HG02623 (cell line): ENCODE measurements at regions not wholly inside any gene's neighbourhood (a gene's known extent, or its start where the extent isn't known, plus 50 kb on each side); places are given as distances from the start of the nearest gene placed in this dataset.
"Not testable (repeated sequence)": the region's sequence is repeated elsewhere in the genome, so short reads cannot be mapped to it uniquely, and the experiment has no call there.

ENCODE experiments used
- ATAC-seq: cut with Tn5 transposase; IDR thresholded peaks from one replicate; pipeline ENCODE4 v1.9.1; 2021; ENCODE audit warnings: moderate library complexity; ENCODE audit not compliant: unreplicated experiment

DNA sequence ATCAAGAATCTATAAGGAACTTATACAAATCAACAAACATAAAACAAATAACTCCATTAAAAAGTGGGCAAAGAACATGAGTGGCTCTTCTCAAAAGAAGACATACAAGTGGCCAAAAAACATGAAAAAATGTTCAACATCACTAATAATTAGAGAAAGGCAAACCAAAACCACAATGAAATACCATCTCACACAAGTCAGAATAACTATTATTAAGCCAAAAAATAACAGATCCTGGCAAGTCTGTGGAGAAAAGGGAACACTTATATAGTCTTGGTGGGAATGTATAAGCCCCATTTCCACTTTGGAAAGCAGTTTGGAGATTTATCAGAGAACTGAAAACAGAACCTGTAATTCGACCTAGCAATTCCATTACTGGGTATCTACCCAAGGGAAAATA lies 921.0 kb downstream of the KCNA4 start:
- ATAC-seq: no peak

- ATAC-seq: no peak
Measured at GRCh38 chr11:29093416-29094120, 923.3 kb downstream of the KCNA4 start.

DNA sequence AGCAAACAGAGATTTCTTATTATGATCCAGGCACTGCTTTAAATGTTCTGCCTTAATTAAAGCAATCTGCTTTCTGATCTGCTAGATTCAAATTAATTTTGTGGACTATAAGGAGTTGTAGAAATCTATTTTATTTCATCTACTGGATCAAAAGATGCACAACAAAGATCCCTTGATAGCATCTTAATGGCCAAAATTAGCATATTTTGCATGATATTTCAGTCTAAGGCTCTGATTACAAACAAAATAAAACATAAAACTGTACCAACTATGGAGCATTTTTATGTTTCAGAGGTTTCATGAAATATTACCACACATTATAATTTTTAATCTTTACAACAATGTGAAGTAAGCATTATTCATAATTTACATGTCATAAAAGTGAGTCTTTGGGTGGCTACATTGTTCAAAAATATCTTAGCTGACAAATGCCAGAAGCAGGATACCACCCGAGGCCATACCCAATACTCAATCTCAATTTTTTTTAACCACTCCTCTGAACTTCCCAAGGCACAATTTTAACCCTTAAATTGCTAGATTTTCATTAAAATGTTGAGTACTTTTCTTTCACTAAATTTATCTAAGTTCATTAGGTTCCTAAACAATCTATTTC lies 929.5 kb downstream of the KCNA4 start:
- no peak for ATAC-seq

DNA sequence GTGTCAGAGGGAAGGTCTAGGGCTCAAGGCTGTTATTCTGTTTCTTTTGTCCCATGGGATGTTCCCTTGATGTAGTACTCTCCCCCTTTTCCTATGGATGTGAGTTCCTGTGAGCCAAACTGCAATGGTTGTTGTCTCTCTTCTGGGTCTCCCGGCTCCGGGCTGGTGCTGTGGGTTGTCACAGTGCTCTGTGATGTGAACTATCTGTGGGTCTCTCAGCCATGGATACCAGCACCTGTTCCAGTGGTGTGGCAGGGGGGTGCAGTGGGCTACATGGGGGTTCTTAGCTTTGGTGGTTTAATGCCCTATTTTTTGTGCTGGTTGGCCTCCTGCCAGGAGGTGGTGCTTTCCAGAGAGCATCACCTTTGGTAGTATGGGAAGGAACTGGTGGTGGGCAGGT lies 941.1 kb downstream of the KCNA4 start:
- ATAC-seq: no peak

DNA sequence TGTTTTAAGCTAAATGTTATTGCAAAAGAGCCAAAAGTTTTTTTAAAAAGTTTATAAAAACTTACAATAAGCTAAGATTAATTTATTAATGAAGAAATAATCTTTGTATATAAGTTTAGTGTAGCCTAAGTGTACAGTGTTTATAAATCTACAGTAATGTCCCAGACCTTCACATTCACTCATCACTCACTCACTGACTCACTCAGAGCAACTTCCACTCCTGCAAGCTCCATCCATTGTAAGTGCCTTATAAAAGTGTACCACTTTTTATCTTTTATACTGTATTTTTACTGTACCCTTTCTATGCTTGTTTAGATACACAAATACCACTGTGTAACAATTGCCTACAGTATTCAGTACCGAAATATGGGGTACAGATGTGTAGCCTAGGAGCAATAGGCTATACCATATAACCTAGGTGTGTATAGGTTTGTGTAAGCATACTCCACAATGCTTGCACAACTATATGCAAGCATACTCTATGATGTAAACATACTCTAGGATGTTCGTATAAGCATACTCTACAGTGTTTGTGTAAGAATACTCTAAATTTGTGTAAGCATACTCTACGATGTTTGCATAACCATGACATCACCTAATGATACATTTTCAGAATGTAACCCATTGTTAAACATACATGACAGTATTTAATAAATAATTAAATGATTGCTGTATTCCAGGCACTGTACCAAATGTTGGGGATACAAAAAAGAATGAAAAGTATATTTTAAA lies 953.0 kb downstream of the KCNA4 start:
- no peak for ATAC-seq

- ATAC-seq: no peak
Measured at GRCh38 chr11:29061452-29061851, 953.3 kb downstream of the METTL15 start.

GRCh38 chr11:29056487-29056886 lies 948.3 kb downstream of the METTL15 start:
- not testable (repeated sequence) for ATAC-seq

- no peak for ATAC-seq
Measured at GRCh38 chr11:29051935-29052334, 943.7 kb downstream of the METTL15 start.

DNA sequence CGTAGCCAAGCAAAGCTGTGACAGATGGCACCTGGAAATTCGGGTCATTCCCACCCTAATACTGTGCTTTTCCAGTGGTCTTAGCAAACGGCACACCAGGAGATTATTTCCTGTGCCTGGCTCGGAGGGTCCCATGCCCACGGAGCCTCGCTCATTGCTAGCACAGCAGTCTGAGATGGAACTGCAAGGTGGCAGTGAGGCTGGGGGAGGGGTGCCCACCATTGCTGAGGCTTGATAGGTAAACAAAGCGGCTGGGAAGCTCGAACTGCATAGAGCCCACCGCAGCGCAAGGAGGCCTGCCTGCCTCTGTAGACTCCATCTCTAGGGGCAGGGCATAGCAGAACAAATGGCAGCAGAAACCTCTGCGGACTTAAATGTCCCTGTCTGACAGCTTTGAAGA lies 942.8 kb downstream of the METTL15 start:
- ATAC-seq: not testable (repeated sequence)

DNA sequence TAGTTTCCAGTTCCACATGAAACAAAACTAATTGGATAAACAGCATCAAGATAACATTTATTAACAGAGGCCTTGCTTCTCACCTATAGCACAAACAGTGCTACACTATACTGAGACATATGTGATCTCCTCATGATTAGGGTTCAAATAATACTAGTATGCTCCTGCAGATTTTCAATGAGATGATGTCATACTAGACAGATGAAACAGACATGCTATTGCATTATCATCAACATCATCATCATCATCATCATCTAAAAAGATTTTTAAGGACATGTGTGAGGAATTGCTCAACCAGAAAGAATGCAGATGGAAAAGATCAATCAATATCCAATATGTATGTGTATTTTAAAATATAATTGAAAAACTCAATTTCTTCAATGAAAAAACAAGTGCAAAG lies 932.3 kb downstream of the METTL15 start:
- no peak for ATAC-seq

- ATAC-seq: no peak
Measured at GRCh38 chr11:29032384-29033149, 924.4 kb downstream of the METTL15 start.

- ATAC-seq: no peak
Measured at GRCh38 chr11:29029452-29029851, 921.3 kb downstream of the METTL15 start.

DNA sequence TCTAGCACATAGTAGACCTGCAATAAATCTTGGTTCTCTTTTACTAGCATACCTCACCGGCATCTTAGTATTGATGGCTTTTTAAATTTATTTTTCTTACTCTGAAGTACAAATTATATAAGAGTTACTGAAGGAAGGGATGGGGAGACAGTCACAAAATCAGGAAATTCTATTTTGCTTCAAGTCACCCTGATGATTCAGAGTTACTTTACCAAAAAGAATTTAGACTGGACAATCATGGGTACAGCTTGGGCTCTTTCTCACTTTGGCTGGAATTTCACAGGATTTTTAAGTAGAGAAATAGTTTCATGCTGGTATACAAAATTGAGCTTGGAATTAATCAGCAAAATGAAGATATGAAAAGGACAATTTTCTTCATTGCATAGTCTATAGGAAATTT lies 919.2 kb downstream of the METTL15 start:
- no peak for ATAC-seq

DNA sequence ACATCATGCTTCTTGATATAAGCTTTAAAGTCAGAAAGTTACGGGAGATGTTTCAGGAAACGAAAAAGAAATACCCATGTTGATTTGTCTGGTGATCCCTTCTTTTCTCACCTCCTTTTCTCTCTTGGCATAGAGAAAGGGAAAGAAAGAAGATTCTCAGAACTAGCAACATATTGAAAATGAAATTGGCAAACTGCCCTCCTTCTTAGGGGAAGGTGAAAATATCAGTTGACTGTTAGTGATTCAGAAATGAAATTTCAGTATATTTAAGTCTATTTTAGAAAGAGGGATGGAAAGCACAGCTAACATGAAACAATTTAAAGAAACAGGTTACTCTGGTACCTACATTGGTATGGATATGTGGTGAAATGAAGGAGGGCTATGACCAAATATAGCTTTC lies 918.1 kb downstream of the METTL15 start:
- no peak for ATAC-seq

- no peak for ATAC-seq
Measured at GRCh38 chr11:29025001-29025400, 916.8 kb downstream of the METTL15 start.

DNA sequence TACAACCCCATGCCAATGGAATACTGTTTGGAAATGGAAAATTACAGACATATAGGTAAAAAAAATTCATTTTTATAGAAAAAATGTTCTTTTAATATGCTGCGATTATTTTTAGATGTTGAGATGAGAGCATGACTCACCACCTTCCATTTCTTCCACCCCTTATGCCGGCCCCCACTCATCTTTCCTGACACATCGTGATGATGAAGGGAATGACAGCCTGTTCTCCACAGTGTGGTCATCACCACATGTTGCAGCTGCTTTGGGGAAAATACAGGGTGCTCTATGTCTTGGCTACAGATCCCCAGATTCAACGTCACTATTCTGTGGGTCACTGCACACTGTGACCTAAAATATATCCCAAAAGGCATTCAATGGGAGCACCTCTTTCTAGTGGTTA lies 916.2 kb downstream of the METTL15 start:
- no peak for ATAC-seq

DNA sequence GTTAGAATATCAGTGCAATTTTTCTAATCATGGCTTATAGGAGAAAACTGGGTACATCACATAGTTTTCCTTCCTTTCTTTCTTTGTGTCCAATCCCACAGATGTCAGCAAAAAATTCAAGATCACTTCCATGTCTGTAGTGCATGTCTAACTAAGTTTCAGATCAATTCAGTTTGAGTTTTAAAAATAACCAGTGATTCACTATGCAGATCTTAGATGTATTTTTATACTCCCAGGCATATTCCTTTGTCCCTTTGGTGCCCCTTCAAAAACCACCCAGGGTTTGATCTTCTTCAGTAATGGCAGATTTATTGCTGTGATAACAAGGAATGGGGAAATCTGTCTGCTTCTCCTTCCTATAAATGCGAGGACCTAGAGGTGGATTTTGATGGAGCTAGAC lies 915.6 kb downstream of the METTL15 start:
- ATAC-seq: no peak

GRCh38 chr11:29022676-29023075 lies 914.5 kb downstream of the METTL15 start:
- ATAC-seq: no peak

DNA sequence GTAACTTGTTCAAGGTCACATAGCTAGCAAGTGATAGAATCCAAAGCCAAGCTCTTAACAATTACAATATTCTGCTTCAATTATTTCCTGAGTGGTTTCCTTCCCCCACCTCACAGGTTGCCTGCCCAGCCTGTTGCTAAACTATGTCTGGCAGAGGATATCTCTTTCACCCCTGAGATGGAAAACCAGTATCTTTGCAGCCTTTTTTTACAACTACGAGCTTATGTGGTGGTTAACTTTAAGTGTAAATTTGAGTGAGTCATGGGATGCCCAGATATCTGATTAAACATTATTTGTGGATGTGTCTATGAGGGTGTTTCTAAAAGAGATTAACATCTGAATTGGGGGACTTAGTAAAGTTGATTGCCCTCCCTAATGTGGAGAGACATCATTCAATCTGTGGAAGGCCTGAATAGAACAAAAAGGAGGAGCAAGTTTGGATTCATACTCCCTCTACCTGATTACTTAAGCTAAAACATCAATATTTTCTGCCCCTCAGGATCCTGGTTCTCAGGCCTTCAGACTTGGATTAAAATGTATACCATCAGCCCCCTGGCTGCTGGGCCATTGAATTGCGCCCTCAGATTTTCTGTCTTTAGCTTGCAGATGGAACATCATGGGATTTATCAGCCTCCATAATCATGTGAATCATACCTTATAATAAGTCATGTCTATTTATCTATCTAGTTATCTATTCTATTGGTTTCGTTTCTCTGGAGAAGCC lies 911.9 kb downstream of the METTL15 start:
- no peak for ATAC-seq

DNA sequence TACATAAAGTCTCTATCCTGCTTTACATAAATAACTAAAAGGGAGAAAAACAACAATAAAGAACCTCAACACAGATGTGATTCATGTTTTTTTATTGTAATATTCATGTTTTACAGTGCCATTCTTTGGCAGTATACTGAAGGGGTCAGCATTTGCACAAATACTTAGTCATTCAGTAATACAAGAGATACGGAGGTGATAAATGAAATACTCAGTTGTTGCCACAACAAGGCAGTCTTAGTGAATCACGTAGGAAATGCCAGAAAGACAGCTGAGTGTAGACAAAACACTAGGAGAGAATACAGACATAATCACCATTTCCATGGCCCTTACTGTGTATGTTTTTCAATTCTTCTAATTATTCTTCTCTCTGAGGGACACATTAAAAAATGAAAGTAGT lies 910.4 kb downstream of the METTL15 start:
- ATAC-seq: no peak

GRCh38 chr11:29017941-29018340 lies 909.8 kb downstream of the METTL15 start:
- ATAC-seq: no peak
